Osteocyte (in vitro differentiated cells): ENCODE measurements at regions not wholly inside any gene's neighbourhood (a gene's known extent, or its start where the extent isn't known, plus 50 kb on each side); places are given as distances from the start of the nearest gene placed in this dataset.
A peak's percentile ranks its signal among the peaks of the same experiment; 100 is the strongest.

Experiments
- DNase-seq: peaks from one replicate; pipeline ENCODE4 v3.0.0; 2021; ENCODE audit warnings: mixed read lengths; ENCODE audit not compliant: unreplicated experiment; ENCODE audit errors: extremely low spot score
- H3K27ac Mint-ChIP-seq: one replicate; pipeline ENCODE4 v1.8.0; 2021; ENCODE audit warnings: mild to moderate bottlenecking, mixed read lengths; ENCODE audit not compliant: unreplicated experiment
- H3K27me3 Mint-ChIP-seq: one replicate; pipeline ENCODE4 v1.8.0; 2021; ENCODE audit warnings: mixed read lengths; ENCODE audit not compliant: unreplicated experiment
- H3K36me3 Mint-ChIP-seq: one replicate; pipeline ENCODE4 v1.8.0; 2021; ENCODE audit warnings: mixed read lengths; ENCODE audit not compliant: unreplicated experiment
- H3K4me1 Mint-ChIP-seq: one replicate; pipeline ENCODE4 v1.8.0; 2021; ENCODE audit warnings: mixed read lengths; ENCODE audit not compliant: unreplicated experiment
- H3K4me3 Mint-ChIP-seq: one replicate; pipeline ENCODE4 v1.8.0; 2021; ENCODE audit warnings: mild to moderate bottlenecking, moderate library complexity, mixed read lengths; ENCODE audit not compliant: unreplicated experiment
- H3K9me3 Mint-ChIP-seq: one replicate; pipeline ENCODE4 v1.8.0; 2021; ENCODE audit warnings: mixed read lengths; ENCODE audit not compliant: unreplicated experiment
- CTCF ChIP-seq: fragments of 200-600 bp; sonication (generic); IDR thresholded peaks from 2 replicates; pipeline ENCODE4 v1.5.0; 2021; ENCODE audit warnings: antibody characterized with exemption, mild to moderate bottlenecking, moderate library complexity

- peaks cover 16% of the 10 kb centered on the region for H3K36me3 Mint-ChIP-seq
- DNase-seq = no peak
- H3K4me1 Mint-ChIP-seq = peaks cover 64% of the 10 kb centered on the region
- H3K27ac Mint-ChIP-seq = peak overlapping the region; percentile 84
- no peak overlapping the region for H3K4me3 Mint-ChIP-seq
- no peak for TF ChIP-seq CTCF
- no peaks in the 10 kb centered on the region for H3K27me3 Mint-ChIP-seq
- no peaks in the 10 kb centered on the region for H3K9me3 Mint-ChIP-seq
These were observed 101.1 kb downstream of the RFLNA start for GRCh38 chr12:124395986-124396385.

- no peak for TF ChIP-seq CTCF
- H3K9me3 Mint-ChIP-seq = no peaks in the 10 kb centered on the region
- H3K4me1 Mint-ChIP-seq = peaks cover 71% of the 10 kb centered on the region
- no peaks in the 10 kb centered on the region for H3K27me3 Mint-ChIP-seq
- H3K36me3 Mint-ChIP-seq = peaks cover 9% of the 10 kb centered on the region
- peak overlapping the region; percentile 84 for H3K27ac Mint-ChIP-seq
- no peak for DNase-seq
- H3K4me3 Mint-ChIP-seq = no peak overlapping the region
These were observed 100.4 kb downstream of the RFLNA start for GRCh38 chr12:124395284-124395752.

DNA sequence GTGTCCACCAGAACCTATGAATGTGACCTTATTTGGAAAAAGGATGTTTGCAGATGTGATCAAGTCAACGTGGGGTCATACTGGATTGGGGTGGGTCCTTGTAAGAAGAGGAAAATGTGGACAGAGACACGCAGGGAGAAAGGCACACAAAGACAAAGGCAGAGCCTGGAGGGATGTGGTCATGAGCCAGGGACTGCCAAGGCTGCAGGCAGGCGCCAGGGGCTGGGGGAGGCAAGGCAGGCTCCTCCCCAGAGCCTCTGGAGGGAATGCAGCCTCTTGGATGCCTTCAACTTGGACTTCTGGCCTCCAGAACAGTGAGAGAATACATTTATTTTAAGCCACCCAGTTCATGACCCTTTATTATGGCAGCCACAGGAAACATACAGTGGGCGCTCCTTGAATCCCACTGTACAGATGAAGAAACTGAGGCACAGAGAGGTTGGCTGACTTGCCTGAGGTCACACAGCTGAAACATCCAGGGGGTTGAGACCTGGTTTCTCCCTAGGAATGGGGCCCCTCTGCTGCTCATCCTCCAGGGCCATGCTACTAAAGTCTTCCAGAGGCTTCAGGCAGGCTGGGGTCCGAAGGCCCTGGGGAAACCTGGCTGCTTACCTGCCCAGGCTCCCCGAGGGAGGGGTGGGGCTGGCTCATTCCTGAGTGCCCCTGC lies 99.7 kb downstream of the RFLNA start:
- no peak overlapping the region for H3K4me3 Mint-ChIP-seq
- peaks cover 2% of the 10 kb centered on the region for H3K36me3 Mint-ChIP-seq
- H3K27me3 Mint-ChIP-seq = no peaks in the 10 kb centered on the region
- H3K9me3 Mint-ChIP-seq = no peaks in the 10 kb centered on the region
- peaks cover 78% of the 10 kb centered on the region for H3K4me1 Mint-ChIP-seq
- DNase-seq = no peak
- H3K27ac Mint-ChIP-seq = peak overlapping the region; percentile 83
- no peak for TF ChIP-seq CTCF

GRCh38 chr12:124393831-124394230 lies 98.9 kb downstream of the RFLNA start:
- no peak for DNase-seq
- no peaks in the 10 kb centered on the region for H3K9me3 Mint-ChIP-seq
- no peaks in the 10 kb centered on the region for H3K27me3 Mint-ChIP-seq
- no peak overlapping the region for H3K4me3 Mint-ChIP-seq
- H3K27ac Mint-ChIP-seq = peak overlapping the region; percentile 83
- peaks cover 83% of the 10 kb centered on the region for H3K4me1 Mint-ChIP-seq
- TF ChIP-seq CTCF = no peak
- peaks cover 1% of the 10 kb centered on the region for H3K36me3 Mint-ChIP-seq

GRCh38 chr12:124393414-124393790 lies 98.5 kb downstream of the RFLNA start:
- no peaks in the 10 kb centered on the region for H3K9me3 Mint-ChIP-seq
- no peaks in the 10 kb centered on the region for H3K27me3 Mint-ChIP-seq
- peak overlapping the region; percentile 83 for H3K27ac Mint-ChIP-seq
- H3K36me3 Mint-ChIP-seq = peaks cover 1% of the 10 kb centered on the region
- TF ChIP-seq CTCF = no peak
- peaks cover 85% of the 10 kb centered on the region for H3K4me1 Mint-ChIP-seq
- no peak for DNase-seq
- no peak overlapping the region for H3K4me3 Mint-ChIP-seq
